HepG2 (cell line): ENCODE measurements at regions not wholly inside any gene's neighbourhood (a gene's known extent, or its start where the extent isn't known, plus 50 kb on each side); places are given as distances from the start of the nearest gene placed in this dataset.

ENCODE experiments used
- ATAC-seq: fragments of 200-7000 bp; cut with Tn5 transposase; 3 replicates; pipeline ENCODE4 v1.9.1; 2020; ENCODE audit warnings: mild to moderate bottlenecking, moderate library complexity
- BruUV-seq: library from RNA; stranded (reverse); fragments of 400-500 nt; replicated peaks from 2 replicates; lab custom pipeline; 2021; lab: Mats Ljungman, UMichigan
- CTCF ChIA-PET: fragments of 300-600 bp; formaldehyde crosslinking; extraction: SDS; loops from one replicate; lab custom pipeline; 2021; ENCODE audit warnings: low total read pairs, inconsistent platforms, low intra/inter-chr PET ratio; lab: Yijun Ruan, JAX
- POLR2A ChIA-PET: fragments of 350-600 bp; sonication (Branson Sonifier 250); formaldehyde crosslinking; loops from one replicate; lab custom pipeline; 2020; ENCODE audit warnings: antibody characterized with exemption, inconsistent platforms; lab: Yijun Ruan, JAX
- DNase-seq: peaks from one replicate; pipeline ENCODE4 v3.0.0-alpha.2; 2015; ENCODE audit warnings: low spot score
- FAIRE-seq: peaks from 3 replicates; lab custom pipeline; 2011; peaks lifted over from hg19 to GRCh38; lab: Jason Lieb, UNC
- H2AFZ ChIP-seq: one replicate; pipeline ENCODE4 v1.6.1; 2011; ENCODE audit warnings: low read length, inconsistent platforms
- H3K27ac ChIP-seq: fragments of 300-600 bp; 3 replicates; pipeline ENCODE4 v1.8.0; 2011; ENCODE audit warnings: mixed run types, mild to moderate bottlenecking, mixed read lengths, low read length, inconsistent platforms; ENCODE audit not compliant: insufficient read depth; ENCODE audit errors: extremely low read length
- H3K27me3 ChIP-seq, 2 experiments: fragments of 200-600 bp in 1 of 2; 2 replicates in 1 of 2; 3 replicates in 1 of 2; pipeline versions ENCODE4 v1.6.0 to v1.8.0; 2011; ENCODE audit warnings: low read length in 2 of 2, mild to moderate bottlenecking in 2 of 2, moderate library complexity in 2 of 2, inconsistent platforms in 1 of 2; ENCODE audit not compliant: insufficient read depth in 2 of 2, control insufficient read depth in 1 of 2
- H3K36me3 ChIP-seq, 2 experiments: fragments of 200-600 bp in 1 of 2; replicated peaks in 1 of 2; 2 replicates in 1 of 2; 3 replicates in 1 of 2; pipeline versions ENCODE4 v1.5.1 to v1.8.0; 2011; ENCODE audit warnings: low read length in 2 of 2, inconsistent platforms in 1 of 2; ENCODE audit not compliant: insufficient read depth in 2 of 2, control insufficient read depth in 1 of 2
- H3K4me1 ChIP-seq: 2 replicates; pipeline ENCODE4 v1.5.1; 2012; ENCODE audit warnings: low read length, inconsistent platforms; ENCODE audit not compliant: insufficient read depth
- H3K4me2 ChIP-seq: 2 replicates; pipeline ENCODE4 v1.6.0; 2011; ENCODE audit warnings: low read depth, low read length, inconsistent platforms
- H3K4me3 ChIP-seq, 3 experiments: fragments of 200-600 bp in 1 of 3; sonication (generic), shearing (Covaris generic) in 1 of 3; replicated peaks in 1 of 3; 2 replicates each; pipeline ENCODE4 v1.5.1; 2011 to 2016; ENCODE audit warnings: low read length in 3 of 3, inconsistent platforms in 2 of 3, low read depth in 2 of 3, mild to moderate bottlenecking in 2 of 3, control low read depth in 1 of 3, mixed read lengths in 1 of 3; ENCODE audit not compliant: insufficient read depth in 1 of 3
- H3K79me2 ChIP-seq: one replicate; pipeline ENCODE4 v1.6.1; 2011; ENCODE audit warnings: low read length, inconsistent platforms; ENCODE audit not compliant: insufficient read depth
- H3K9ac ChIP-seq: 2 replicates; pipeline ENCODE4 v1.6.0; 2011; ENCODE audit warnings: mild to moderate bottlenecking, low read depth, low read length, inconsistent platforms; ENCODE audit not compliant: insufficient read depth
- H3K9me3 ChIP-seq: 2 replicates; pipeline ENCODE4 v1.5.1; 2012; ENCODE audit warnings: mild to moderate bottlenecking, low read length
- H4K20me1 ChIP-seq: 2 replicates; pipeline ENCODE4 v1.6.0; 2011; ENCODE audit warnings: inconsistent platforms, mild to moderate bottlenecking, low read length, moderate library complexity; ENCODE audit not compliant: insufficient read depth
- KDM6A ChIP-seq: IDR thresholded peaks from 2 replicates; pipeline ENCODE4 v1.6.1; 2016; ENCODE audit warnings: low read depth
- MNT ChIP-seq: fragments of 450-650 bp; IDR thresholded peaks from 2 replicates; pipeline ENCODE4 v1.6.1; 2016
- NCOA1 ChIP-seq: sonication (generic); formaldehyde crosslinking; IDR thresholded peaks from 2 replicates; pipeline ENCODE4 v1.9.0; 2021; ENCODE audit warnings: missing genetic modification reagents
- TFDP2 ChIP-seq: sonication (generic); formaldehyde crosslinking; IDR thresholded peaks from 2 replicates; pipeline ENCODE4 v1.4.0; 2020; ENCODE audit warnings: missing genetic modification reagents
- TMF1 ChIP-seq: sonication (generic); formaldehyde crosslinking; IDR thresholded peaks from 2 replicates; pipeline ENCODE4 v1.8.1; 2022; ENCODE audit warnings: low read depth, missing genetic modification reagents
- ZMAT3 ChIP-seq: sonication (generic); formaldehyde crosslinking; conservative IDR thresholded peaks from 2 replicates; pipeline ENCODE4 v1.7.0; 2021; ENCODE audit warnings: missing genetic modification reagents
- ZNF232 ChIP-seq: sonication (generic); formaldehyde crosslinking; IDR thresholded peaks from 2 replicates; pipeline ENCODE4 v1.4.0; 2020; ENCODE audit warnings: missing genetic modification reagents, borderline replicate concordance
- ZNF264 ChIP-seq: sonication (generic); formaldehyde crosslinking; IDR thresholded peaks from 2 replicates; pipeline ENCODE4 v1.4.0; 2020; ENCODE audit warnings: missing genetic modification reagents
- ZNF615 ChIP-seq: sonication (generic); formaldehyde crosslinking; IDR thresholded peaks from 2 replicates; pipeline ENCODE4 v1.5.0; 2020; ENCODE audit warnings: mild to moderate bottlenecking, missing genetic modification reagents, borderline replicate concordance
- WGBS: methylation state at CpG from one replicate; pipeline ENCODE4 v1.1.6; 2017; ENCODE audit warnings: low lambda C conversion rate; 5-methylcytosine and 5-hydroxymethylcytosine counted together
- in situ Hi-C: cut with HindIII; loops from 2 replicates; pipeline ENCODE4 v1.10.0; 2017; ENCODE audit warnings: low pct_unique_long_range_greater_than_20kb; ENCODE audit not compliant: extremely low pct_ligation_motif_present
- intact Hi-C: fragments of 100-400 bp; cut with micrococcal nuclease; formaldehyde crosslinking; loops from one replicate; pipeline ENCODE4 v1.10.0; 2022; ENCODE audit not compliant: unreplicated experiment
- TF ChIP-seq, protein P1 (sequence below): sonication (generic); formaldehyde crosslinking; IDR thresholded peaks from 2 replicates; pipeline ENCODE4 v1.5.0; 2020; ENCODE audit warnings: missing genetic modification reagents, mild to moderate bottlenecking, borderline replicate concordance
- TF ChIP-seq, protein P2 (sequence below): sonication (generic); formaldehyde crosslinking; IDR thresholded peaks from 2 replicates; pipeline ENCODE4 v1.5.1; 2020; ENCODE audit warnings: mild to moderate bottlenecking, missing genetic modification reagents, moderate library complexity

DNA sequence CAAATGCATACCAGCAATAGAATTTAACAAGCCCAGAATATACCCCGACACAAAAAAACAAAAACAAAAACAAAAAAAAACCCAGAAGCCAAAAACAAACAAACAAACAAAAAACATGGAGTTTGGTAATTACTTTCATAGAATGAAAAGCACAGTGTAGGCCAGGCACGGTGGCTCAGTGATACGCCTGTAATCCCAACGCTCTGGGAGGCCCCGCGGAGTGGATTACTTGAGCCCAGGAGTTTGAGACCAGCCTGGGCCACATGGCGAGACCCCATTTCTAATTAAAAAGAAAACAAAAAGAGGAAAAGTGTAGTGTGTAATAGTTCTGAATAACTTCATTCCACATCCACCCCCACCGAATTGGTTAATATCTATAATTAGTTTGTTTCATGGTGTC is 1265.7 kb downstream of the NCAM2 start (continued):
- TF ChIP-seq TFDP2 (CRISPR knock-in tag), result no peak
- TF ChIP-seq ZNF232 (CRISPR knock-in tag), result no peak
- TF ChIP-seq ZNF615 (CRISPR knock-in tag), result no peak
- TF ChIP-seq TMF1 (CRISPR knock-in tag), result no peak
- TF ChIP-seq, protein P1, sequence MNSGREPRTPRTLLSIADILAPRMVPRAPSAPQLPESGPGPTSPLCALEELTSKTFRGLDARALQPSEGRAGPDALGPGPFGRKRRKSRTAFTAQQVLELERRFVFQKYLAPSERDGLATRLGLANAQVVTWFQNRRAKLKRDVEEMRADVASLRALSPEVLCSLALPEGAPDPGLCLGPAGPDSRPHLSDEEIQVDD (CRISPR knock-in tag), result no peak

GRCh38 chr21:22277341-22277740 is 1279.1 kb downstream of the NCAM2 start:
- DNase-seq (no peak), ATAC-seq (no peak), FAIRE-seq (no peak)
- Histone ChIP-seq H3K79me2 (no peaks in the 10 kb centered on the region), H3K9me3 (peaks cover 94% of the 10 kb centered on the region), H3K36me3 (no peaks in the 10 kb centered on the region), H3K27ac (no peak overlapping the region), H2AFZ (no peak overlapping the region), H3K27me3 (no peaks in the 10 kb centered on the region), H3K4me1 (no peaks in the 10 kb centered on the region), H3K4me3 (no peak overlapping the region), H3K4me2 (no peak overlapping the region), H4K20me1 (no peaks in the 10 kb centered on the region), H3K9ac (no peak overlapping the region)
- no TSS peak for BruUV-seq
- POLR2A ChIA-PET, result no interaction called here
- CTCF ChIA-PET, result no interaction called here
- intact Hi-C loops, result no loop called here
- WGBS, result 0% methylated on average over 2 of the region's 2 CpGs
- in situ Hi-C loops, result no loop called here
- TF ChIP-seq NCOA1 (CRISPR knock-in tag) (no peak), MNT (no peak), KDM6A (no peak), ZNF264 (CRISPR knock-in tag) (no peak), ZMAT3 (no peak)
- TF ChIP-seq, protein P2, sequence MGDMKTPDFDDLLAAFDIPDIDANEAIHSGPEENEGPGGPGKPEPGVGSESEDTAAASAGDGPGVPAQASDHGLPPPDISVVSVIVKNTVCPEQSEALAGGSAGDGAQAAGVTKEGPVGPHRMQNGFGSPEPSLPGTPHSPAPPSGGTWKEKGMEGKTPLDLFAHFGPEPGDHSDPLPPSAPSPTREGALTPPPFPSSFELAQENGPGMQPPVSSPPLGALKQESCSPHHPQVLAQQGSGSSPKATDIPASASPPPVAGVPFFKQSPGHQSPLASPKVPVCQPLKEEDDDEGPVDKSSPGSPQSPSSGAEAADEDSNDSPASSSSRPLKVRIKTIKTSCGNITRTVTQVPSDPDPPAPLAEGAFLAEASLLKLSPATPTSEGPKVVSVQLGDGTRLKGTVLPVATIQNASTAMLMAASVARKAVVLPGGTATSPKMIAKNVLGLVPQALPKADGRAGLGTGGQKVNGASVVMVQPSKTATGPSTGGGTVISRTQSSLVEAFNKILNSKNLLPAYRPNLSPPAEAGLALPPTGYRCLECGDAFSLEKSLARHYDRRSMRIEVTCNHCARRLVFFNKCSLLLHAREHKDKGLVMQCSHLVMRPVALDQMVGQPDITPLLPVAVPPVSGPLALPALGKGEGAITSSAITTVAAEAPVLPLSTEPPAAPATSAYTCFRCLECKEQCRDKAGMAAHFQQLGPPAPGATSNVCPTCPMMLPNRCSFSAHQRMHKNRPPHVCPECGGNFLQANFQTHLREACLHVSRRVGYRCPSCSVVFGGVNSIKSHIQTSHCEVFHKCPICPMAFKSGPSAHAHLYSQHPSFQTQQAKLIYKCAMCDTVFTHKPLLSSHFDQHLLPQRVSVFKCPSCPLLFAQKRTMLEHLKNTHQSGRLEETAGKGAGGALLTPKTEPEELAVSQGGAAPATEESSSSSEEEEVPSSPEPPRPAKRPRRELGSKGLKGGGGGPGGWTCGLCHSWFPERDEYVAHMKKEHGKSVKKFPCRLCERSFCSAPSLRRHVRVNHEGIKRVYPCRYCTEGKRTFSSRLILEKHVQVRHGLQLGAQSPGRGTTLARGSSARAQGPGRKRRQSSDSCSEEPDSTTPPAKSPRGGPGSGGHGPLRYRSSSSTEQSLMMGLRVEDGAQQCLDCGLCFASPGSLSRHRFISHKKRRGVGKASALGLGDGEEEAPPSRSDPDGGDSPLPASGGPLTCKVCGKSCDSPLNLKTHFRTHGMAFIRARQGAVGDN (CRISPR knock-in tag), result no peak
